ENCODE measurements at regions not wholly inside any gene's neighbourhood (a gene's known extent, or its start where the extent isn't known, plus 50 kb on each side); places are given as distances from the start of the nearest gene placed in this dataset.
"Not testable (repeated sequence)": the region's sequence is repeated elsewhere in the genome, so short reads cannot be mapped to it uniquely, and the experiment has no call there.

- DNase-seq = no peak
Observed at GRCh38 chr6:100322886-100323285, 141.8 kb downstream of the SIM1 start.

GRCh38 chr6:100320686-100321085, 144.0 kb downstream of the SIM1 start:
- DNase-seq = no peak

GRCh38 chr6:100317031-100317430, 147.7 kb downstream of the SIM1 start:
- no peak for DNase-seq

- no peak for DNase-seq
Observed at GRCh38 chr6:100314186-100314585, 150.5 kb downstream of the SIM1 start.

GRCh38 chr6:100311707-100312251, 152.9 kb downstream of the SIM1 start:
- no peak for DNase-seq

- DNase-seq = no peak
Observed at GRCh38 chr6:100309174-100309573, 155.5 kb downstream of the SIM1 start.

- DNase-seq = no peak
Observed at GRCh38 chr6:100307561-100307960, 157.2 kb downstream of the SIM1 start.

- DNase-seq = no peak
Observed at GRCh38 chr6:100305209-100305869, 159.4 kb downstream of the SIM1 start.

- no peak for DNase-seq
Observed at GRCh38 chr6:100304575-100304974, 160.1 kb downstream of the SIM1 start.

- DNase-seq = no peak
Observed at GRCh38 chr6:100301731-100302130, 163.0 kb downstream of the SIM1 start.

GRCh38 chr6:100300221-100300736, 164.4 kb downstream of the SIM1 start:
- DNase-seq = no peak

- no peak for DNase-seq
Observed at GRCh38 chr6:100296810-100297544, 167.7 kb downstream of the SIM1 start.

GRCh38 chr6:100295172-100295571, 169.5 kb downstream of the SIM1 start:
- DNase-seq = not testable (repeated sequence)

- DNase-seq = no peak
Observed at GRCh38 chr6:100289285-100289684, 175.4 kb downstream of the SIM1 start.

- DNase-seq = no peak
Observed at GRCh38 chr6:100288311-100288710, 176.4 kb downstream of the SIM1 start.

- DNase-seq = no peak
Observed at GRCh38 chr6:100283285-100283684, 181.4 kb downstream of the SIM1 start.

GRCh38 chr6:100281471-100281901, 183.2 kb downstream of the SIM1 start:
- DNase-seq = no peak

GRCh38 chr6:100276311-100277057, 188.2 kb downstream of the SIM1 start:
- DNase-seq = no peak

- DNase-seq = no peak
Observed at GRCh38 chr6:100274147-100274546, 190.6 kb downstream of the SIM1 start.

GRCh38 chr6:100271625-100272024, 193.1 kb downstream of the SIM1 start:
- DNase-seq = no peak

GRCh38 chr6:100271202-100271601, 193.5 kb downstream of the SIM1 start:
- no peak for DNase-seq

- DNase-seq = no peak
Observed at GRCh38 chr6:100269189-100269588, 195.5 kb downstream of the SIM1 start.

GRCh38 chr6:100268326-100268725, 196.4 kb downstream of the SIM1 start:
- no peak for DNase-seq

All from DMS79 treated with DMSO at 0.1 percent for 48 hours (cell line).